HCT116 (cell line): ENCODE measurements at regions not wholly inside any gene's neighbourhood (a gene's known extent, or its start where the extent isn't known, plus 50 kb on each side); places are given as distances from the start of the nearest gene placed in this dataset.

Experiments used
- ATF3 ChIP-seq: IDR thresholded peaks from 2 replicates; pipeline ENCODE4 v1.6.1; 2012
- CBX3 ChIP-seq: IDR thresholded peaks from 2 replicates; pipeline ENCODE4 v1.6.1; 2012; ENCODE audit warnings: low read depth
- CEBPB ChIP-seq: IDR thresholded peaks from 2 replicates; pipeline ENCODE4 v1.6.1; 2012; ENCODE audit warnings: low read depth
- CTCF ChIP-seq, 3 experiments: fragments of 200-600 bp in 1 of 3; sonication (generic) in 1 of 3; IDR thresholded peaks in 2 of 3; conservative IDR thresholded peaks in 1 of 3; 2 replicates each; pipeline ENCODE4 v1.5.1; 2012 to 2017; ENCODE audit warnings: low read depth in 2 of 3, low read length in 2 of 3, antibody characterized with exemption in 1 of 3, borderline replicate concordance in 1 of 3, control low read depth in 1 of 3, mild to moderate bottlenecking in 1 of 3, mixed read lengths in 1 of 3, mixed run types in 1 of 3, moderate library complexity in 1 of 3; ENCODE audit not compliant: insufficient read depth in 1 of 3
- EZH2phosphoT487 ChIP-seq: fragments of 200-600 bp; IDR thresholded peaks from 2 replicates; pipeline ENCODE4 v1.6.1; 2018; ENCODE audit warnings: antibody characterized with exemption, borderline replicate concordance
- JUND ChIP-seq: IDR thresholded peaks from 2 replicates; pipeline ENCODE4 v1.6.1; 2012
- MAX ChIP-seq: IDR thresholded peaks from 2 replicates; pipeline ENCODE4 v1.6.1; 2012
- POLR2A ChIP-seq: IDR thresholded peaks from 2 replicates; pipeline ENCODE4 v1.7.0; 2011; ENCODE audit warnings: borderline replicate concordance; ENCODE audit not compliant: insufficient read depth, insufficient read length; ENCODE audit errors: extremely low read depth
- POLR2AphosphoS5 ChIP-seq: IDR thresholded peaks from 2 replicates; pipeline ENCODE4 v1.6.1; 2011; ENCODE audit warnings: mild to moderate bottlenecking, low read depth, low read length, moderate library complexity
- RAD21 ChIP-seq: IDR thresholded peaks from 2 replicates; pipeline ENCODE4 v1.6.1; 2012; ENCODE audit warnings: low read depth, mild to moderate bottlenecking
- SIN3A ChIP-seq: IDR thresholded peaks from 2 replicates; pipeline ENCODE4 v1.6.1; 2012; ENCODE audit warnings: low read depth
- ZFX ChIP-seq: fragments of 450-650 bp; IDR thresholded peaks from 2 replicates; pipeline ENCODE4 v1.6.1; 2017

- no peak for TF ChIP-seq EZH2phosphoT487
- TF ChIP-seq ZFX = no peak
- TF ChIP-seq CTCF (IDR thresholded peaks at IDR 0.05 in 2 of 3, conservative IDR thresholded peaks at IDR 0.05 in 1 of 3; ENCODE audit: borderline replicate concordance in 1 of 3, insufficient read depth in 1 of 3, low read depth in 2 of 3, low read length in 2 of 3) = no peak
- no peak for TF ChIP-seq POLR2A
- TF ChIP-seq CEBPB = no peak
- TF ChIP-seq MAX = no peak
- no peak for TF ChIP-seq ATF3
- no peak for TF ChIP-seq JUND
- no peak for TF ChIP-seq RAD21
- no peak for TF ChIP-seq CBX3
- no peak for TF ChIP-seq SIN3A
- TF ChIP-seq POLR2AphosphoS5 = no peak
Measured at GRCh38 chr10:118161461-118162246, 114.9 kb upstream of the RAB11FIP2 start.
